IMR-90 (cell line): ENCODE measurements at regions not wholly inside any gene's neighbourhood (a gene's known extent, or its start where the extent isn't known, plus 50 kb on each side); places are given as distances from the start of the nearest gene placed in this dataset.

Source experiments
- CEBPB ChIP-seq: IDR thresholded peaks from 2 replicates; pipeline ENCODE4 v1.6.1; 2012; ENCODE audit warnings: low read depth, low read length, improper control_type of control experiment
- MAZ ChIP-seq: IDR thresholded peaks from 2 replicates; pipeline ENCODE4 v1.6.1; 2012; ENCODE audit warnings: low read depth, mild to moderate bottlenecking, low read length, improper control_type of control experiment, moderate library complexity, borderline replicate concordance
- MXI1 ChIP-seq: IDR thresholded peaks from 2 replicates; pipeline ENCODE4 v1.6.1; 2012; ENCODE audit warnings: low read depth, mild to moderate bottlenecking, low read length, moderate library complexity, borderline replicate concordance
- POLR2A ChIP-seq: IDR thresholded peaks from 2 replicates; pipeline ENCODE4 v1.6.1; 2012; ENCODE audit warnings: mild to moderate bottlenecking, low read depth, low read length
- RAD21 ChIP-seq: IDR thresholded peaks from 2 replicates; pipeline ENCODE4 v1.6.1; 2012; ENCODE audit warnings: low read length, improper control_type of control experiment
- RFX5 ChIP-seq: IDR thresholded peaks from 2 replicates; pipeline ENCODE4 v1.8.0; 2012; ENCODE audit warnings: low read depth, mild to moderate bottlenecking, low read length, moderate library complexity
- SMC3 ChIP-seq: fragments of 150-350 bp; IDR thresholded peaks from 2 replicates; pipeline ENCODE4 v1.6.1; 2016; ENCODE audit warnings: low read depth, mild to moderate bottlenecking, antibody characterized with exemption, low read length, moderate library complexity
- TF ChIP-seq, protein P1 (sequence below): conservative IDR thresholded peaks from 2 replicates; pipeline ENCODE4 v1.5.1; 2012; ENCODE audit warnings: mild to moderate bottlenecking, low read depth, low read length, improper control_type of control experiment
- TF ChIP-seq, protein P2 (sequence below): fragments of 150-350 bp; IDR thresholded peaks from 2 replicates; pipeline ENCODE4 v1.6.1; 2017; ENCODE audit warnings: mild to moderate bottlenecking, antibody characterized with exemption, low read length, low read depth

DNA sequence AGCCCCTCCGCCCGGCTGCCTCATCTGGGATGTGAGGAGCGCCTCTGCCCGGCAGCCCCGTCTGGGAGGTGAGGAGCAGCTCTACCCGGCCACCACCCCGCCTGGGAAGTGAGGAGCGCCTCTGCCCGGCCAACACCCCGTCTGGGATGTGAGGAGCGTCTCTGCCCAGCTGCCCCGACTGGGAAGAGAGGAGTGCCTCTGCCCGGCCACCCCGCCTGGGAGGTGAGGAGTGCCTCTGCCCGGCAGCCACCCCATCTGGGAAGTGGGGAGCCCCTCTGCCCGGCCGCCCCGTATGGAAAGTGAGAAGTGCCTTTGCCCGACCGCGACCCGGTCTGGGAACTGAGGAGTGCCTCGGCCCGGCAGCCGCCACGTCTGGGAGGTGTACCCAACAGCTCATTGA, 74.3 kb upstream of the TNIP3 start:
- TF ChIP-seq POLR2A (no peak), RFX5 (no peak), MXI1 (no peak), SMC3 (no peak), CEBPB (no peak), RAD21 (no peak), MAZ (no peak)
- TF ChIP-seq, protein P1, sequence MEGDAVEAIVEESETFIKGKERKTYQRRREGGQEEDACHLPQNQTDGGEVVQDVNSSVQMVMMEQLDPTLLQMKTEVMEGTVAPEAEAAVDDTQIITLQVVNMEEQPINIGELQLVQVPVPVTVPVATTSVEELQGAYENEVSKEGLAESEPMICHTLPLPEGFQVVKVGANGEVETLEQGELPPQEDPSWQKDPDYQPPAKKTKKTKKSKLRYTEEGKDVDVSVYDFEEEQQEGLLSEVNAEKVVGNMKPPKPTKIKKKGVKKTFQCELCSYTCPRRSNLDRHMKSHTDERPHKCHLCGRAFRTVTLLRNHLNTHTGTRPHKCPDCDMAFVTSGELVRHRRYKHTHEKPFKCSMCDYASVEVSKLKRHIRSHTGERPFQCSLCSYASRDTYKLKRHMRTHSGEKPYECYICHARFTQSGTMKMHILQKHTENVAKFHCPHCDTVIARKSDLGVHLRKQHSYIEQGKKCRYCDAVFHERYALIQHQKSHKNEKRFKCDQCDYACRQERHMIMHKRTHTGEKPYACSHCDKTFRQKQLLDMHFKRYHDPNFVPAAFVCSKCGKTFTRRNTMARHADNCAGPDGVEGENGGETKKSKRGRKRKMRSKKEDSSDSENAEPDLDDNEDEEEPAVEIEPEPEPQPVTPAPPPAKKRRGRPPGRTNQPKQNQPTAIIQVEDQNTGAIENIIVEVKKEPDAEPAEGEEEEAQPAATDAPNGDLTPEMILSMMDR = no peak
- TF ChIP-seq, protein P2, sequence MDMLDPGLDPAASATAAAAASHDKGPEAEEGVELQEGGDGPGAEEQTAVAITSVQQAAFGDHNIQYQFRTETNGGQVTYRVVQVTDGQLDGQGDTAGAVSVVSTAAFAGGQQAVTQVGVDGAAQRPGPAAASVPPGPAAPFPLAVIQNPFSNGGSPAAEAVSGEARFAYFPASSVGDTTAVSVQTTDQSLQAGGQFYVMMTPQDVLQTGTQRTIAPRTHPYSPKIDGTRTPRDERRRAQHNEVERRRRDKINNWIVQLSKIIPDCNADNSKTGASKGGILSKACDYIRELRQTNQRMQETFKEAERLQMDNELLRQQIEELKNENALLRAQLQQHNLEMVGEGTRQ = no peak
